ENCODE measurements at regions not wholly inside any gene's neighbourhood (a gene's known extent, or its start where the extent isn't known, plus 50 kb on each side); places are given as distances from the start of the nearest gene placed in this dataset.

DNA sequence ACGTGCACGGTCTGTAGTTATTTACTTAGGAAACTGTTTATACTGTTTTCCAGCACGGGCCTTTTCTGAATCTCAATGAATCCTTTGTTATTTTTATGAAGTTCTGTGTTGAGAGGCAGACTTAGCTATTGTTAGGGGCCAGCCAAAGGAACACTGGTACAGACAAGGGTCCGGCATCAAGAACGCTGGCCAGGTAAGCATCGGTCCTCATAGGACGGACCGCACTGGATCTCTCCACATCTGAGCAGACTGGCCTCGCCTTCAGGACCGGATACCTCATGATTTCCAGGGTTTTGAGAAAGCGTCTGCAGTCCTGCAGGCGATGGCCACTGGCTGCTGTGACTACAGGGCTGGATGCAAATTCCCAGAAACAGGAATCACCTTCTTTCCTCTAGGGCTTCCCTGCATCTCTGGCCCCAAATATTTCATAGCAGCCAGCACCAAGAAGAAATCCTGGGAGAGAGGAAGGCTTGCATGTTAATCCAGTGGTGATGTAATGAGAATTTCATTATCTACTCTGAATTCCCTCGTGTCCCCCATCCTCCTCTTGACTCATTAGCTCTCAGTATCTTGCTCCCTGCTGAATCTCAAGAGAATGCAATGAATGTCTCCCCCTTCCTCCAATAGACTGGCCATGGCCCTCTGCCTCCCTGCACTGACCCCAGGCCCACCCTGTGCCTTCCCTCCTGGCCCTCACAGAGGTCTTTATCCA lies 325.4 kb upstream of the NPVF start:
- ATAC-seq (no peak), FAIRE-seq (no peak), DNase-seq (ENCODE audit: low read depth in 1 of 2, low spot score in 1 of 2) (no peak)
- CTCF ChIA-PET = interaction anchor here (1.0 to 1.2 kb wide), 2 partner anchors 12 to 13 kb away, joined by 3 read pairs; no protein-coding TSS in a partner anchor
- no peaks in the 10 kb centered on the region for H3K4me1 ChIP-seq
- peaks cover 8% of the 10 kb centered on the region; the same call in 2 of the 3 replicates for H3K9me3 ChIP-seq
- POLR2A ChIA-PET = no interaction called here
- no peak overlapping the region for H3K4me3 ChIP-seq
- TF ChIP-seq RNF2 (IDR thresholded peaks at IDR 0.05; ENCODE audit: borderline replicate concordance, low read depth) (no peak), RAD21 (conservative IDR thresholded peaks at IDR 0.05 in 1 of 2, IDR thresholded peaks at IDR 0.05 in 1 of 2) (no peak), NR3C1 (IDR thresholded peaks at IDR 0.05) (no peak), POLR2AphosphoS2 (conservative IDR thresholded peaks at IDR 0.05; ENCODE audit: low read length) (no peak), CHD2 (IDR thresholded peaks at IDR 0.05; ENCODE audit: low read length, partially characterized antibody) (no peak), CBX2 (IDR thresholded peaks at IDR 0.05; ENCODE audit: borderline replicate concordance, low read depth) (no peak), TFCP2L1 (CRISPR knock-in tag; IDR thresholded peaks at IDR 0.05) (no peak), MAZ (IDR thresholded peaks at IDR 0.05; ENCODE audit: borderline replicate concordance, low read depth, low read length) (no peak), RFX5 (IDR thresholded peaks at IDR 0.05) (no peak)
- TF ChIP-seq, protein P1, sequence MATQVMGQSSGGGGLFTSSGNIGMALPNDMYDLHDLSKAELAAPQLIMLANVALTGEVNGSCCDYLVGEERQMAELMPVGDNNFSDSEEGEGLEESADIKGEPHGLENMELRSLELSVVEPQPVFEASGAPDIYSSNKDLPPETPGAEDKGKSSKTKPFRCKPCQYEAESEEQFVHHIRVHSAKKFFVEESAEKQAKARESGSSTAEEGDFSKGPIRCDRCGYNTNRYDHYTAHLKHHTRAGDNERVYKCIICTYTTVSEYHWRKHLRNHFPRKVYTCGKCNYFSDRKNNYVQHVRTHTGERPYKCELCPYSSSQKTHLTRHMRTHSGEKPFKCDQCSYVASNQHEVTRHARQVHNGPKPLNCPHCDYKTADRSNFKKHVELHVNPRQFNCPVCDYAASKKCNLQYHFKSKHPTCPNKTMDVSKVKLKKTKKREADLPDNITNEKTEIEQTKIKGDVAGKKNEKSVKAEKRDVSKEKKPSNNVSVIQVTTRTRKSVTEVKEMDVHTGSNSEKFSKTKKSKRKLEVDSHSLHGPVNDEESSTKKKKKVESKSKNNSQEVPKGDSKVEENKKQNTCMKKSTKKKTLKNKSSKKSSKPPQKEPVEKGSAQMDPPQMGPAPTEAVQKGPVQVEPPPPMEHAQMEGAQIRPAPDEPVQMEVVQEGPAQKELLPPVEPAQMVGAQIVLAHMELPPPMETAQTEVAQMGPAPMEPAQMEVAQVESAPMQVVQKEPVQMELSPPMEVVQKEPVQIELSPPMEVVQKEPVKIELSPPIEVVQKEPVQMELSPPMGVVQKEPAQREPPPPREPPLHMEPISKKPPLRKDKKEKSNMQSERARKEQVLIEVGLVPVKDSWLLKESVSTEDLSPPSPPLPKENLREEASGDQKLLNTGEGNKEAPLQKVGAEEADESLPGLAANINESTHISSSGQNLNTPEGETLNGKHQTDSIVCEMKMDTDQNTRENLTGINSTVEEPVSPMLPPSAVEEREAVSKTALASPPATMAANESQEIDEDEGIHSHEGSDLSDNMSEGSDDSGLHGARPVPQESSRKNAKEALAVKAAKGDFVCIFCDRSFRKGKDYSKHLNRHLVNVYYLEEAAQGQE (IDR thresholded peaks at IDR 0.05) = no peak
- TF ChIP-seq, protein P2, sequence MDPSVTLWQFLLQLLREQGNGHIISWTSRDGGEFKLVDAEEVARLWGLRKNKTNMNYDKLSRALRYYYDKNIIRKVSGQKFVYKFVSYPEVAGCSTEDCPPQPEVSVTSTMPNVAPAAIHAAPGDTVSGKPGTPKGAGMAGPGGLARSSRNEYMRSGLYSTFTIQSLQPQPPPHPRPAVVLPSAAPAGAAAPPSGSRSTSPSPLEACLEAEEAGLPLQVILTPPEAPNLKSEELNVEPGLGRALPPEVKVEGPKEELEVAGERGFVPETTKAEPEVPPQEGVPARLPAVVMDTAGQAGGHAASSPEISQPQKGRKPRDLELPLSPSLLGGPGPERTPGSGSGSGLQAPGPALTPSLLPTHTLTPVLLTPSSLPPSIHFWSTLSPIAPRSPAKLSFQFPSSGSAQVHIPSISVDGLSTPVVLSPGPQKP (IDR thresholded peaks at IDR 0.05; ENCODE audit: low read depth, low read length) = no peak
- TF ChIP-seq, protein P3, sequence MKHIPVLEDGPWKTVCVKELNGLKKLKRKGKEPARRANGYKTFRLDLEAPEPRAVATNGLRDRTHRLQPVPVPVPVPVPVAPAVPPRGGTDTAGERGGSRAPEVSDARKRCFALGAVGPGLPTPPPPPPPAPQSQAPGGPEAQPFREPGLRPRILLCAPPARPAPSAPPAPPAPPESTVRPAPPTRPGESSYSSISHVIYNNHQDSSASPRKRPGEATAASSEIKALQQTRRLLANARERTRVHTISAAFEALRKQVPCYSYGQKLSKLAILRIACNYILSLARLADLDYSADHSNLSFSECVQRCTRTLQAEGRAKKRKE (CRISPR knock-in tag; IDR thresholded peaks at IDR 0.05; ENCODE audit: low read depth) = no peak
- H3K4me2 ChIP-seq = no peak overlapping the region
- no peak overlapping the region for H3K27ac ChIP-seq
- 25% methylated on average over 13 of the region's 13 CpGs for WGBS (ENCODE audit: missing lambda C conversion rate)

DNA sequence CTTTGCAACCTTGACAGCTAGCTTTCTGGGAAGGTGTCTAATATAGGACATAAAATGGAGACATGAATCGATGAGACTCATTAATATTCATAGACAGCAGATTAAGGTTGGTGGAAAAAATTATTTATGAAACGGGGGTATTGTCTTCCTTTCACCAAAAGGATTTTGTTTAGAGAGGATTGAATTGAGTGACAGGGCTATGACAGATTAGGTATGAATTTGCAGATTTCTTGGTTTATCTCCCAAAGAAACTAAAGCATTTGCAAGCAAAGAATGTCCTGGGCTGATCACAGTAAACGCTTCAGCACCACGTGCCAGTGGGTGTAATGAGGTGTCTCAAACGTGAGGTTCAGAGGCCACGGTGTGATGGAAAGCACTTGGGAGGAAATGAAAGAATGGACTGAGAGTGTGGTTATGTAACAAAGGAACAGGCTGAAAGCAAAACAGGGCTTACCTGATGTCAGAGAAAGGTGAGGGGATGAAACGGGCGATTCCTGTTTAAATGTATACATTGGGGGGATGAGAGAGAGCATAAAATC lies 329.2 kb upstream of the NPVF start:
- FAIRE-seq (no peak), DNase-seq (ENCODE audit: low read depth in 1 of 2, low spot score in 1 of 2) (no peak), ATAC-seq (no peak)
- no peak for TF ChIP-seq HEYL (CRISPR knock-in tag; IDR thresholded peaks at IDR 0.05)
- no peak for TF ChIP-seq HOXA7 (CRISPR knock-in tag; IDR thresholded peaks at IDR 0.05)
- no peak for TF ChIP-seq FOXS1 (CRISPR knock-in tag; IDR thresholded peaks at IDR 0.05)
- TF ChIP-seq CHD4 (IDR thresholded peaks at IDR 0.05; ENCODE audit: borderline replicate concordance) = no peak
- no peak for TF ChIP-seq TP53 (CRISPR knock-in tag; IDR thresholded peaks at IDR 0.05)
- no peak for TF ChIP-seq EHMT2 (IDR thresholded peaks at IDR 0.05; ENCODE audit: low read depth)
- TF ChIP-seq NFE2L2 (conservative IDR thresholded peaks at IDR 0.05; ENCODE audit: low read length) = no peak
- TF ChIP-seq MAZ (IDR thresholded peaks at IDR 0.05; ENCODE audit: borderline replicate concordance, low read depth, low read length) = no peak
- no peak for TF ChIP-seq CBX2 (IDR thresholded peaks at IDR 0.05; ENCODE audit: borderline replicate concordance, low read depth)
- H3K4me3 ChIP-seq = no peak overlapping the region
- CTCF ChIA-PET = no interaction called here
- H3K4me1 ChIP-seq = no peaks in the 10 kb centered on the region
- WGBS (ENCODE audit: missing lambda C conversion rate) = 15% methylated on average over 8 of the region's 8 CpGs
- POLR2A ChIA-PET = no interaction called here
- no peak overlapping the region for H3K27ac ChIP-seq
- no peak overlapping the region for H3K4me2 ChIP-seq
- H3K9me3 ChIP-seq = peaks cover 10% of the 10 kb centered on the region; the same call in 2 of the 3 replicates

Measured in A549 (cell line).